GM13976 (cell line): ENCODE measurements at regions not wholly inside any gene's neighbourhood (a gene's known extent, or its start where the extent isn't known, plus 50 kb on each side); places are given as distances from the start of the nearest gene placed in this dataset.

ENCODE experiments used
- DNase-seq: peaks from one replicate; pipeline ENCODE4 v3.0.0; 2012; ENCODE audit warnings: low spot score
- CTCF ChIP-seq: IDR thresholded peaks from 2 replicates; pipeline ENCODE4 v1.5.1; 2012; ENCODE audit warnings: borderline replicate concordance, mild to moderate bottlenecking; ENCODE audit not compliant: insufficient read depth; ENCODE audit errors: extremely low read depth, missing control alignments, control extremely low read depth
- in situ Hi-C: fragments of 300-500 bp; cut with MboI; formaldehyde crosslinking; loops from one replicate; pipeline ENCODE4 v1.12.0; 2022; ENCODE audit warnings: low sequenced_read_pairs, mixed read lengths, inconsistent platforms; ENCODE audit not compliant: unreplicated experiment

- no peak for DNase-seq
- in situ Hi-C loops = no loop called here
- TF ChIP-seq CTCF = no peak
Measured at GRCh38 chr2:138433995-138434951, 67.3 kb upstream of the SPOPL start.

- in situ Hi-C loops = no loop called here
Measured at GRCh38 chr2:138435701-138436100, 65.9 kb upstream of the SPOPL start.

GRCh38 chr2:138439733-138440132 lies 61.8 kb upstream of the SPOPL start:
- DNase-seq = no peak
- in situ Hi-C loops = no loop called here
- TF ChIP-seq CTCF = no peak

More at GRCh38 chr2:138435701-138436100, 65.9 kb upstream of the SPOPL start:
- TF ChIP-seq CTCF = no peak
- no peak for DNase-seq

GRCh38 chr2:138440759-138441158 lies 60.8 kb upstream of the SPOPL start:
- no peak for DNase-seq
- in situ Hi-C loops = no loop called here
- TF ChIP-seq CTCF = no peak

GRCh38 chr2:138441916-138442315 lies 59.7 kb upstream of the SPOPL start:
- DNase-seq = no peak
- no peak for TF ChIP-seq CTCF
- in situ Hi-C loops = no loop called here

GRCh38 chr2:138444411-138444810 lies 57.2 kb upstream of the SPOPL start:
- TF ChIP-seq CTCF = no peak
- no peak for DNase-seq
- in situ Hi-C loops = no loop called here
